Keratinocyte (primary cell): ENCODE measurements at regions not wholly inside any gene's neighbourhood (a gene's known extent, or its start where the extent isn't known, plus 50 kb on each side); places are given as distances from the start of the nearest gene placed in this dataset.
A peak's percentile ranks its signal among the peaks of the same experiment; 100 is the strongest.

Source experiments
- DNase-seq: peaks from one replicate; pipeline ENCODE4 v3.0.0-alpha.2; 2011; ENCODE audit warnings: low read depth, missing footprints, low spot score
- FAIRE-seq: peaks from 2 replicates; lab custom pipeline; 2011; peaks lifted over from hg19 to GRCh38; lab: Jason Lieb, UNC
- H2AFZ ChIP-seq: 2 replicates; pipeline ENCODE4 v1.6.0; 2012; ENCODE audit warnings: low read length, control low read depth, inconsistent platforms; ENCODE audit not compliant: control insufficient read depth
- H3K27ac ChIP-seq: 2 replicates; pipeline ENCODE4 v1.5.1; 2011; ENCODE audit warnings: low read length; ENCODE audit not compliant: control insufficient read depth, insufficient read depth
- H3K27me3 ChIP-seq: 3 replicates; pipeline ENCODE4 v1.6.0; 2011; ENCODE audit warnings: low read length; ENCODE audit not compliant: control insufficient read depth, insufficient read depth; ENCODE audit errors: extremely low read depth
- H3K36me3 ChIP-seq, 2 experiments: 2 replicates in 1 of 2; 3 replicates in 1 of 2; pipeline ENCODE4 v1.5.1; 2011; ENCODE audit warnings: low read length in 2 of 2, mild to moderate bottlenecking in 1 of 2; ENCODE audit not compliant: control insufficient read depth in 2 of 2, insufficient read depth in 2 of 2; ENCODE audit errors: extremely low read depth in 1 of 2
- H3K4me1 ChIP-seq: 3 replicates; pipeline ENCODE4 v1.5.1; 2011; ENCODE audit warnings: low read length; ENCODE audit not compliant: control insufficient read depth, insufficient read depth; ENCODE audit errors: extremely low read depth
- H3K4me2 ChIP-seq: 3 replicates; pipeline ENCODE4 v1.6.0; 2011; ENCODE audit warnings: low read depth, low read length; ENCODE audit not compliant: control insufficient read depth, insufficient read depth; ENCODE audit errors: extremely low read depth
- H3K4me3 ChIP-seq, 3 experiments: fragments of 200-600 bp in 1 of 3; sonication (generic) in 1 of 3; 2 replicates in 2 of 3; 3 replicates in 1 of 3; pipeline ENCODE4 v1.5.1; 2011 to 2016; ENCODE audit warnings: low read length in 3 of 3, mild to moderate bottlenecking in 3 of 3, control low read depth in 2 of 3, inconsistent platforms in 1 of 3, low read depth in 1 of 3, mixed read lengths in 1 of 3, mixed run types in 1 of 3, moderate library complexity in 1 of 3; ENCODE audit not compliant: control insufficient read depth in 2 of 3, insufficient read depth in 2 of 3; ENCODE audit errors: extremely low read depth in 1 of 3
- H3K79me2 ChIP-seq: 2 replicates; pipeline ENCODE4 v1.6.0; 2012; ENCODE audit warnings: low read length; ENCODE audit not compliant: control insufficient read depth, insufficient read depth
- H3K9ac ChIP-seq: 3 replicates; pipeline ENCODE4 v1.6.0; 2011; ENCODE audit warnings: low read length; ENCODE audit not compliant: control insufficient read depth, insufficient read depth; ENCODE audit errors: extremely low read depth
- H3K9me1 ChIP-seq: 3 replicates; pipeline ENCODE4 v1.6.0; 2011; ENCODE audit warnings: low read length; ENCODE audit not compliant: control insufficient read depth, insufficient read depth; ENCODE audit errors: extremely low read depth
- H3K9me3 ChIP-seq: 2 replicates; pipeline ENCODE4 v1.5.1; 2012; ENCODE audit warnings: low read depth, low read length; ENCODE audit not compliant: control insufficient read depth
- H4K20me1 ChIP-seq: 3 replicates; pipeline ENCODE4 v1.6.0; 2011; ENCODE audit warnings: low read length; ENCODE audit not compliant: control insufficient read depth, insufficient read depth; ENCODE audit errors: extremely low read depth
- CTCF ChIP-seq, 3 experiments: IDR thresholded peaks in 1 of 3; conservative IDR thresholded peaks in 1 of 3; optimal IDR thresholded peaks in 1 of 3; 2 replicates in 2 of 3; 3 replicates in 1 of 3; pipeline versions ENCODE3 to v1.5.1; 2011; ENCODE audit warnings: low read length in 3 of 3, mild to moderate bottlenecking in 3 of 3, moderate library complexity in 2 of 3, control low read depth in 1 of 3, inconsistent platforms in 1 of 3; ENCODE audit not compliant: insufficient read depth in 2 of 3; ENCODE audit errors: extremely low read depth in 1 of 3
- EZH2 ChIP-seq: IDR thresholded peaks from one replicate; pipeline ENCODE4 v1.6.1; 2012; ENCODE audit warnings: inconsistent platforms, mild to moderate bottlenecking, low read length, moderate library complexity
- dilution Hi-C: fragments of 300-500 bp; cut with MboI; formaldehyde crosslinking; loops from one replicate; pipeline ENCODE4 v1.7.0; 2020; ENCODE audit warnings: low sequenced_read_pairs; ENCODE audit not compliant: extremely low pct_ligation_motif_present

- H3K4me2 ChIP-seq: no peak overlapping the region
- H3K9me3 ChIP-seq: no peaks in the 10 kb centered on the region
- TF ChIP-seq CTCF (optimal IDR thresholded peaks at IDR 0.05 in 1 of 3, IDR thresholded peaks at IDR 0.05 in 1 of 3, conservative IDR thresholded peaks at IDR 0.05 in 1 of 3; ENCODE audit: extremely low read depth in 1 of 3, insufficient read depth in 2 of 3, low read length in 3 of 3): peak; percentile 27 to 56 (median 46)
- no peak for TF ChIP-seq EZH2
- no peaks in the 10 kb centered on the region for H3K79me2 ChIP-seq
- DNase-seq (no peak), FAIRE-seq (no peak)
- no peaks in the 10 kb centered on the region for H4K20me1 ChIP-seq
- H3K4me1 ChIP-seq: no peaks in the 10 kb centered on the region
- no peak overlapping the region for H3K4me3 ChIP-seq
- no peak overlapping the region for H2AFZ ChIP-seq
- no peaks in the 10 kb centered on the region for H3K27me3 ChIP-seq
- dilution Hi-C loops: no loop called here
- no peak overlapping the region for H3K27ac ChIP-seq
- H3K9ac ChIP-seq: no peak overlapping the region
- no peaks in the 10 kb centered on the region for H3K36me3 ChIP-seq
- H3K9me1 ChIP-seq: no peaks in the 10 kb centered on the region
These were observed 492.7 kb downstream of the RASEF start for GRCh38 chr9:82570226-82570625.

- no peaks in the 10 kb centered on the region for H3K9me1 ChIP-seq
- no peaks in the 10 kb centered on the region for H3K27me3 ChIP-seq
- no peak overlapping the region for H3K27ac ChIP-seq
- H3K9ac ChIP-seq: no peak overlapping the region
- no peaks in the 10 kb centered on the region for H3K4me1 ChIP-seq
- H4K20me1 ChIP-seq: no peaks in the 10 kb centered on the region
- H3K4me3 ChIP-seq: no peak overlapping the region
- no peak for DNase-seq
- dilution Hi-C loops: no loop called here
- H3K36me3 ChIP-seq: no peaks in the 10 kb centered on the region
- H3K4me2 ChIP-seq: no peak overlapping the region
- H3K79me2 ChIP-seq: no peaks in the 10 kb centered on the region
- FAIRE-seq: no peak
- TF ChIP-seq EZH2: no peak
- no peak for TF ChIP-seq CTCF (optimal IDR thresholded peaks at IDR 0.05 in 1 of 3, IDR thresholded peaks at IDR 0.05 in 1 of 3, conservative IDR thresholded peaks at IDR 0.05 in 1 of 3; ENCODE audit: extremely low read depth in 1 of 3, insufficient read depth in 2 of 3, low read length in 3 of 3)
- no peak overlapping the region for H2AFZ ChIP-seq
- H3K9me3 ChIP-seq: no peaks in the 10 kb centered on the region
These were observed 491.4 kb downstream of the RASEF start for GRCh38 chr9:82571540-82571939.
